ENCODE measurements at regions not wholly inside any gene's neighbourhood (a gene's known extent, or its start where the extent isn't known, plus 50 kb on each side); places are given as distances from the start of the nearest gene placed in this dataset.

- Histone ChIP-seq H3K36me3 (ENCODE audit: insufficient read depth, low read length) (no peaks in the 10 kb centered on the region), H2AFZ (ENCODE audit: low read depth, low read length) (no peak overlapping the region), H3K4me2 (ENCODE audit: low read length) (no peak overlapping the region), H3K4me3 (ENCODE audit: low read length) (no peak overlapping the region), H3F3A (ENCODE audit: insufficient read depth, low read length, poor library complexity, severe bottlenecking) (no peaks in the 10 kb centered on the region), H3K27me3 (ENCODE audit: insufficient read depth, low read depth, low read length) (no peaks in the 10 kb centered on the region), H3K9me3 (ENCODE audit: low read length) (no peaks in the 10 kb centered on the region), H3K9me2 (ENCODE audit: insufficient read depth, low read length) (no peaks in the 10 kb centered on the region), H3K79me2 (replicated peaks; ENCODE audit: insufficient read depth, low read length) (no peaks in the 10 kb centered on the region), H4K20me1 (ENCODE audit: insufficient read depth) (no peaks in the 10 kb centered on the region), H3K9ac (ENCODE audit: low read length) (no peak overlapping the region), H3K27ac (ENCODE audit: low read length) (no peak overlapping the region)
- no peak for TF ChIP-seq SMC3 (conservative IDR thresholded peaks at IDR 0.05; ENCODE audit: poor library complexity)
- no peak for TF ChIP-seq REST (IDR thresholded peaks at IDR 0.05; ENCODE audit: borderline replicate concordance)
Measured at GRCh38 chr1:166322470-166322869, 155.7 kb upstream of the FAM78B start.

- Histone ChIP-seq H3K9me3 (ENCODE audit: low read length) (no peaks in the 10 kb centered on the region), H3K4me3 (ENCODE audit: low read length) (no peak overlapping the region), H3K27ac (ENCODE audit: low read length) (no peak overlapping the region), H3K4me2 (ENCODE audit: low read length) (no peak overlapping the region), H3F3A (ENCODE audit: insufficient read depth, low read length, poor library complexity, severe bottlenecking) (no peaks in the 10 kb centered on the region), H3K9me2 (ENCODE audit: insufficient read depth, low read length) (no peaks in the 10 kb centered on the region), H3K27me3 (ENCODE audit: insufficient read depth, low read depth, low read length) (no peaks in the 10 kb centered on the region), H3K79me2 (replicated peaks; ENCODE audit: insufficient read depth, low read length) (no peaks in the 10 kb centered on the region), H3K9ac (ENCODE audit: low read length) (no peak overlapping the region), H2AFZ (ENCODE audit: low read depth, low read length) (no peak overlapping the region), H3K36me3 (ENCODE audit: insufficient read depth, low read length) (no peaks in the 10 kb centered on the region), H4K20me1 (ENCODE audit: insufficient read depth) (no peaks in the 10 kb centered on the region)
- TF ChIP-seq SMC3 (conservative IDR thresholded peaks at IDR 0.05; ENCODE audit: poor library complexity) = no peak
- no peak for TF ChIP-seq TAF1 (IDR thresholded peaks at IDR 0.05; ENCODE audit: low read depth)
- TF ChIP-seq MXI1 (conservative IDR thresholded peaks at IDR 0.05; ENCODE audit: poor library complexity, severe bottlenecking) = no peak
- no peak for TF ChIP-seq EP300 (conservative IDR thresholded peaks at IDR 0.05; ENCODE audit: poor library complexity, severe bottlenecking)
- no peak for TF ChIP-seq CTCF (IDR thresholded peaks at IDR 0.05; ENCODE audit: poor library complexity, severe bottlenecking)
- no peak for TF ChIP-seq RAD21 (conservative IDR thresholded peaks at IDR 0.05)
- no peak for TF ChIP-seq REST (IDR thresholded peaks at IDR 0.05; ENCODE audit: borderline replicate concordance)
- TF ChIP-seq POLR2AphosphoS5 (IDR thresholded peaks at IDR 0.05) = no peak
- no peak for TF ChIP-seq EZH2 (IDR thresholded peaks at IDR 0.05; ENCODE audit: borderline replicate concordance, insufficient read depth, low read length, poor library complexity, severe bottlenecking)
Measured at GRCh38 chr1:166327886-166328285, 161.1 kb upstream of the FAM78B start.

Measured in neural cell (in vitro differentiated cells).